Gastrocnemius medialis (tissue), 4 donors: ENCODE measurements at regions not wholly inside any gene's neighbourhood (a gene's known extent, or its start where the extent isn't known, plus 50 kb on each side); places are given as distances from the start of the nearest gene placed in this dataset.

Source experiments
- ATAC-seq, 2 donors: fragments of 150-250 bp; one replicate each; pipeline ENCODE4 v1.9.1; 2016
- DNase-seq, 2 donors: peaks; one replicate each; pipeline ENCODE4 v3.0.0-alpha.2; 2019
- H3K27ac ChIP-seq, 4 donors: fragments of 200-600 bp; sonication (generic); 1 replicate in 1 of 4; 2 replicates in 3 of 4; pipeline ENCODE4 v1.5.1; 2016 to 2018; ENCODE audit warnings: mild to moderate bottlenecking in 2 of 4, moderate library complexity in 1 of 4
- H3K27me3 ChIP-seq, 3 donors: fragments of 200-600 bp; sonication (generic) in 2 of 3; 1 replicate in 1 of 3; 2 replicates in 2 of 3; pipeline versions ENCODE4 v1.5.1 to v1.6.0; 2016 to 2019; ENCODE audit warnings: mild to moderate bottlenecking in 1 of 3, moderate library complexity in 1 of 3
- H3K36me3 ChIP-seq, 2 donors: fragments of 200-600 bp; sonication (generic) in 1 of 2; one replicate each; pipeline ENCODE4 v1.5.1; 2017 to 2018
- H3K4me1 ChIP-seq, 2 donors: fragments of 200-600 bp; sonication (generic) in 1 of 2; one replicate each; pipeline ENCODE4 v1.5.1; 2016 to 2017; ENCODE audit warnings: mild to moderate bottlenecking in 2 of 2
- H3K4me3 ChIP-seq, 4 donors: fragments of 200-600 bp; sonication (generic) in 3 of 4; 1 replicate in 1 of 4; 2 replicates in 3 of 4; pipeline ENCODE4 v1.5.1; 2016 to 2019; ENCODE audit warnings: mild to moderate bottlenecking in 2 of 4
- H3K9me3 ChIP-seq, 3 donors: fragments of 200-600 bp; sonication (generic) in 2 of 3; 1 replicate in 1 of 3; 2 replicates in 2 of 3; pipeline ENCODE4 v1.5.1; 2016 to 2019
- CTCF ChIP-seq, 5 experiments: fragments of 450-650 bp in 3 of 5; fragments of 200-600 bp in 2 of 5; sonication (generic) in 2 of 5; IDR thresholded peaks in 4 of 5; conservative IDR thresholded peaks in 1 of 5; 1 replicate in 4 of 5; 2 replicates in 1 of 5; pipeline ENCODE4 v1.5.1; 2016 to 2019; ENCODE audit warnings: antibody characterized with exemption in 5 of 5, mild to moderate bottlenecking in 3 of 5, moderate library complexity in 3 of 5
- POLR2A ChIP-seq, 2 donors: fragments of 450-650 bp; IDR thresholded peaks; one replicate each; pipeline ENCODE4 v1.6.1; 2017; ENCODE audit warnings: antibody characterized with exemption in 2 of 2, mild to moderate bottlenecking in 2 of 2, moderate library complexity in 2 of 2
- in situ Hi-C, 4 donors: fragments of 200-750 bp; cut with MboI; loops; one replicate each; pipeline versions ENCODE4 v1.15.0 to v1.8.0; 2017; ENCODE audit warnings: low sequenced_read_pairs in 4 of 4
- intact Hi-C: fragments of 100-400 bp; cut with DNase I; formaldehyde crosslinking; loops from one replicate; pipeline ENCODE4 v1.15.1; 2023; ENCODE audit warnings: low total_unique reads

GRCh38 chr4:58957711-58958110 is 1847.5 kb upstream of the IGFBP7 start:
- in situ Hi-C loops, result loop anchor here in 2 of 4 donors (25.0 kb wide), 1 partner anchor 95 kb away; no protein-coding TSS in a partner anchor

GRCh38 chr4:58961283-58961682 is 1851.1 kb upstream of the IGFBP7 start:
- Histone ChIP-seq H3K27me3 (no peaks in the 10 kb centered on the region), H3K4me1 (no peaks in the 10 kb centered on the region), H3K4me3 (no peak overlapping the region), H3K9me3 (no peaks in the 10 kb centered on the region), H3K27ac (no peak overlapping the region), H3K36me3 (no peaks in the 10 kb centered on the region)
- ATAC-seq (no peak), DNase-seq (no peak)
- TF ChIP-seq CTCF (IDR thresholded peaks at IDR 0.05 in 4 of 5, conservative IDR thresholded peaks at IDR 0.05 in 1 of 5) (no peak), POLR2A (IDR thresholded peaks at IDR 0.05) (no peak)
- intact Hi-C loops, result no loop called here
- in situ Hi-C loops, result loop anchor here in 2 of 4 donors (25.0 kb wide), 1 partner anchor 99 kb away; no protein-coding TSS in a partner anchor

More at GRCh38 chr4:58957711-58958110, 1847.5 kb upstream of the IGFBP7 start:
- H3K4me1 ChIP-seq, result no peaks in the 10 kb centered on the region
- intact Hi-C loops, result no loop called here
- no peak overlapping the region for H3K27ac ChIP-seq
- H3K27me3 ChIP-seq, result no peaks in the 10 kb centered on the region
- no peaks in the 10 kb centered on the region for H3K9me3 ChIP-seq
- DNase-seq (no peak), ATAC-seq (no peak)
- TF ChIP-seq CTCF (IDR thresholded peaks at IDR 0.05 in 4 of 5, conservative IDR thresholded peaks at IDR 0.05 in 1 of 5) (no peak), POLR2A (IDR thresholded peaks at IDR 0.05) (no peak)
- no peak overlapping the region for H3K4me3 ChIP-seq
- no peaks in the 10 kb centered on the region for H3K36me3 ChIP-seq

- TF ChIP-seq CTCF (IDR thresholded peaks at IDR 0.05 in 4 of 5, conservative IDR thresholded peaks at IDR 0.05 in 1 of 5) (no peak), POLR2A (IDR thresholded peaks at IDR 0.05) (no peak)
- H3K9me3 ChIP-seq, result no peaks in the 10 kb centered on the region
- ATAC-seq (no peak), DNase-seq (no peak)
- in situ Hi-C loops, result loop anchor here in 2 of 4 donors (25.0 kb wide), 1 partner anchor 100 kb away; no protein-coding TSS in a partner anchor
- intact Hi-C loops, result no loop called here
- H3K4me3 ChIP-seq, result no peak overlapping the region
- no peak overlapping the region for H3K27ac ChIP-seq
- no peaks in the 10 kb centered on the region for H3K27me3 ChIP-seq
- H3K4me1 ChIP-seq, result no peaks in the 10 kb centered on the region
- no peaks in the 10 kb centered on the region for H3K36me3 ChIP-seq
Measured at GRCh38 chr4:58961925-58962324, 1851.7 kb upstream of the IGFBP7 start.

GRCh38 chr4:58962424-58962823 is 1852.2 kb upstream of the IGFBP7 start:
- intact Hi-C loops, result no loop called here
- ATAC-seq (no peak), DNase-seq (no peak)
- H3K4me1 ChIP-seq, result no peaks in the 10 kb centered on the region
- H3K4me3 ChIP-seq, result no peak overlapping the region
- TF ChIP-seq CTCF (IDR thresholded peaks at IDR 0.05 in 4 of 5, conservative IDR thresholded peaks at IDR 0.05 in 1 of 5), result no peak
- no peaks in the 10 kb centered on the region for H3K36me3 ChIP-seq
- H3K27me3 ChIP-seq, result no peaks in the 10 kb centered on the region
- H3K9me3 ChIP-seq, result no peaks in the 10 kb centered on the region
- in situ Hi-C loops, result loop anchor here in 2 of 4 donors (25.0 kb wide), 1 partner anchor 100 kb away; no protein-coding TSS in a partner anchor
- no peak overlapping the region for H3K27ac ChIP-seq

DNA sequence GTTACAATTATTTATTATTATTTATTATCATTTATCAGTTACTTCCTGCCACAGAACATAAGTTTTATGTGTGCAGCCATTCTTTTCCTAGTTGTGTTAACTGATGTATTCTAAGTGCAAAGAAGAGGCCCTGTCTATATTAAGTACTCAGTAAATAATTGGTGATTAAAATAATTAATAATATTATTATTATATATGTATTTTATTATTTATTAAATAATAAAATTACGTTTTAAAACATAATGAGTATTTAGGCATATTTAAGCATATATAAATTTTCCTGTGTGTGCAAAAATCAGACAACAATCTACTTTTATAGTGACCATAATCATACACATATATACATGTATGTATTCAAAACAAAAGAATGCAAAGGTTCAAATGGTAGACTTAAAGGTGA is 1871.6 kb upstream of the IGFBP7 start:
- in situ Hi-C loops, result no loop called here
- H3K4me3 ChIP-seq, result no peak overlapping the region
- H3K27me3 ChIP-seq, result no peaks in the 10 kb centered on the region
- no peak overlapping the region for H3K27ac ChIP-seq
- ATAC-seq (no peak), DNase-seq (no peak)
- H3K9me3 ChIP-seq, result no peaks in the 10 kb centered on the region
- H3K4me1 ChIP-seq, result no peaks in the 10 kb centered on the region
- TF ChIP-seq CTCF (IDR thresholded peaks at IDR 0.05 in 4 of 5, conservative IDR thresholded peaks at IDR 0.05 in 1 of 5) (no peak), POLR2A (IDR thresholded peaks at IDR 0.05) (no peak)
- no peaks in the 10 kb centered on the region for H3K36me3 ChIP-seq
- intact Hi-C loops, result no loop called here
